NT2/D1 (cell line): ENCODE measurements at regions not wholly inside any gene's neighbourhood (a gene's known extent, or its start where the extent isn't known, plus 50 kb on each side); places are given as distances from the start of the nearest gene placed in this dataset.

Experiments
- DNase-seq: peaks from one replicate; pipeline ENCODE4 v3.0.0-alpha.2; 2011; ENCODE audit warnings: low read depth, low spot score
- H3K27me3 ChIP-seq: 2 replicates; pipeline ENCODE4 v1.6.0; 2011; ENCODE audit warnings: mild to moderate bottlenecking; ENCODE audit not compliant: insufficient read length, insufficient read depth
- H3K36me3 ChIP-seq: 2 replicates; pipeline ENCODE4 v1.6.1; 2011; ENCODE audit warnings: mild to moderate bottlenecking, low read length, mixed read lengths; ENCODE audit not compliant: insufficient read depth, insufficient read length
- H3K4me1 ChIP-seq: 2 replicates; pipeline ENCODE4 v1.5.1; 2011; ENCODE audit not compliant: insufficient read depth, insufficient read length
- H3K4me3 ChIP-seq: 2 replicates; pipeline ENCODE4 v1.5.1; 2011; ENCODE audit warnings: low read depth; ENCODE audit not compliant: insufficient read length
- H3K9ac ChIP-seq: 2 replicates; pipeline ENCODE4 v1.6.0; 2011; ENCODE audit warnings: low read depth; ENCODE audit not compliant: insufficient read length
- H3K9me3 ChIP-seq: 2 replicates; pipeline ENCODE4 v1.5.1; 2011; ENCODE audit warnings: mild to moderate bottlenecking, low read length; ENCODE audit not compliant: insufficient read depth
- SUZ12 ChIP-seq: IDR thresholded peaks from 2 replicates; pipeline ENCODE4 v1.6.1; 2011; ENCODE audit not compliant: insufficient read length, insufficient read depth; ENCODE audit errors: extremely low read depth
- YY1 ChIP-seq: IDR thresholded peaks from 2 replicates; pipeline ENCODE4 v1.6.1; 2011; ENCODE audit not compliant: insufficient read length, insufficient read depth
- ZNF274 ChIP-seq: IDR thresholded peaks from 2 replicates; pipeline ENCODE4 v1.6.1; 2011; ENCODE audit warnings: mild to moderate bottlenecking, low read depth, low read length

GRCh38 chr1:239943761-239944160 is 147.9 kb upstream of the FMN2 start:
- no peak for DNase-seq
- H3K4me1 ChIP-seq: no peaks in the 10 kb centered on the region
- no peak overlapping the region for H3K4me3 ChIP-seq
- no peak overlapping the region for H3K9ac ChIP-seq
- H3K9me3 ChIP-seq: peaks cover 27% of the 10 kb centered on the region
- H3K27me3 ChIP-seq: no peaks in the 10 kb centered on the region
- H3K36me3 ChIP-seq: no peaks in the 10 kb centered on the region
- TF ChIP-seq SUZ12 (no peak), ZNF274 (no peak), YY1 (no peak)

GRCh38 chr1:239944666-239945065 is 147.0 kb upstream of the FMN2 start:
- H3K4me1 ChIP-seq: no peaks in the 10 kb centered on the region
- no peak for TF ChIP-seq YY1
- no peak for TF ChIP-seq SUZ12
- TF ChIP-seq ZNF274: no peak
- no peaks in the 10 kb centered on the region for H3K36me3 ChIP-seq
- H3K4me3 ChIP-seq: no peak overlapping the region
- H3K9me3 ChIP-seq: peaks cover 27% of the 10 kb centered on the region
- no peak for DNase-seq
- no peak overlapping the region for H3K9ac ChIP-seq
- H3K27me3 ChIP-seq: no peaks in the 10 kb centered on the region

- no peak overlapping the region for H3K9ac ChIP-seq
- H3K27me3 ChIP-seq: no peaks in the 10 kb centered on the region
- no peak for TF ChIP-seq ZNF274
- TF ChIP-seq YY1: no peak
- H3K36me3 ChIP-seq: no peaks in the 10 kb centered on the region
- peaks cover 17% of the 10 kb centered on the region for H3K9me3 ChIP-seq
- DNase-seq: no peak
- no peaks in the 10 kb centered on the region for H3K4me1 ChIP-seq
- H3K4me3 ChIP-seq: no peak overlapping the region
Observed at GRCh38 chr1:239947801-239948200, 143.9 kb upstream of the FMN2 start.

GRCh38 chr1:239951511-239952140 is 140.1 kb upstream of the FMN2 start:
- H3K9ac ChIP-seq: no peak overlapping the region
- DNase-seq: peak; percentile 84
- TF ChIP-seq ZNF274: no peak
- no peak for TF ChIP-seq SUZ12
- TF ChIP-seq YY1: no peak
- no peak overlapping the region for H3K4me3 ChIP-seq
- H3K9me3 ChIP-seq: no peaks in the 10 kb centered on the region
- H3K36me3 ChIP-seq: no peaks in the 10 kb centered on the region
- no peaks in the 10 kb centered on the region for H3K27me3 ChIP-seq
- H3K4me1 ChIP-seq: no peaks in the 10 kb centered on the region

GRCh38 chr1:239952348-239953308 is 139.1 kb upstream of the FMN2 start:
- Histone ChIP-seq H3K27me3 (no peaks in the 10 kb centered on the region), H3K4me1 (no peaks in the 10 kb centered on the region), H3K36me3 (no peaks in the 10 kb centered on the region), H3K9ac (no peak overlapping the region), H3K9me3 (no peaks in the 10 kb centered on the region), H3K4me3 (no peak overlapping the region)
- peak; percentile 42 for DNase-seq
- TF ChIP-seq YY1 (no peak), ZNF274 (no peak), SUZ12 (no peak)

- H3K4me3 ChIP-seq: no peak overlapping the region
- no peak for TF ChIP-seq ZNF274
- TF ChIP-seq SUZ12: no peak
- no peak for TF ChIP-seq YY1
- no peak overlapping the region for H3K9ac ChIP-seq
- no peak for DNase-seq
- H3K36me3 ChIP-seq: no peaks in the 10 kb centered on the region
- no peaks in the 10 kb centered on the region for H3K9me3 ChIP-seq
- H3K4me1 ChIP-seq: no peaks in the 10 kb centered on the region
- H3K27me3 ChIP-seq: no peaks in the 10 kb centered on the region
Observed at GRCh38 chr1:239954836-239955235, 136.8 kb upstream of the FMN2 start.

- no peaks in the 10 kb centered on the region for H3K4me1 ChIP-seq
- H3K4me3 ChIP-seq: no peak overlapping the region
- no peaks in the 10 kb centered on the region for H3K9me3 ChIP-seq
- no peak for DNase-seq
- no peak for TF ChIP-seq YY1
- H3K36me3 ChIP-seq: no peaks in the 10 kb centered on the region
- H3K27me3 ChIP-seq: no peaks in the 10 kb centered on the region
- H3K9ac ChIP-seq: no peak overlapping the region
Observed at GRCh38 chr1:239955431-239955830, 136.3 kb upstream of the FMN2 start.
